Nephron progenitor cell (in vitro differentiated cells): ENCODE measurements at regions not wholly inside any gene's neighbourhood (a gene's known extent, or its start where the extent isn't known, plus 50 kb on each side); places are given as distances from the start of the nearest gene placed in this dataset.
"Not testable (repeated sequence)": the region's sequence is repeated elsewhere in the genome, so short reads cannot be mapped to it uniquely, and the experiment has no call there.

ENCODE experiments used
- DNase-seq: peaks from one replicate; pipeline ENCODE4 v3.0.0; 2021
- H3K27ac Mint-ChIP-seq: 2 replicates; pipeline ENCODE4 v1.8.0; 2021; ENCODE audit warnings: mild to moderate bottlenecking, moderate library complexity, mixed read lengths
- H3K27me3 Mint-ChIP-seq: 2 replicates; pipeline ENCODE4 v1.8.0; 2021; ENCODE audit warnings: mild to moderate bottlenecking, low read depth, mixed read lengths; ENCODE audit not compliant: poor library complexity
- H3K36me3 Mint-ChIP-seq: 2 replicates; pipeline ENCODE4 v1.8.0; 2021; ENCODE audit warnings: low read depth, mixed read lengths
- H3K4me1 Mint-ChIP-seq: 2 replicates; pipeline ENCODE4 v1.8.0; 2021; ENCODE audit warnings: mixed read lengths
- H3K4me3 Mint-ChIP-seq: 2 replicates; pipeline ENCODE4 v1.8.0; 2021; ENCODE audit warnings: mild to moderate bottlenecking, moderate library complexity, mixed read lengths
- H3K9me3 Mint-ChIP-seq: 2 replicates; pipeline ENCODE4 v1.8.0; 2021; ENCODE audit warnings: mild to moderate bottlenecking, moderate library complexity, mixed read lengths
- CTCF ChIP-seq: fragments of 200-600 bp; sonication (generic); IDR thresholded peaks from 2 replicates; pipeline ENCODE4 v1.5.0; 2021; ENCODE audit warnings: antibody characterized with exemption

DNA sequence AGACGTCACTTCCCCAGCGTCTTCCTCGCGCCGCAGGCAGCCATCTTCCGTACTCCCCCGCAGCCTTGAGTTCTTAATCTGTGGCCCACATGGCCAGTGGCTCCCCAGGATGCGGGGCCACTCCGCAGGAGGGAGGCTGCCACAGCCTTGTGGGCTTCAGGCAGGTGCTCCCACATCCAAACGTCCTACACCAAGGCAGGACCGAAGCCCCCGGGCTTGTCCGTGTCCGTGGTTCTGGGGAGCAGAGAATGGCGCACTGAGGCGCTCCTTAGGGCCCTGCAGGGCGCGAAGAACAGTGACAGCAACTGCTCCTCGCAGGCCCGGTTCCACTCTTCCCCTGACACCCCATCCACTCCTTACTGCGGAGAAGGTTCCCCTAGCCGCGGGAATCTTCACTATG lies 755.8 kb downstream of the PRIM2 start:
- TF ChIP-seq CTCF = no peak
- Mint-ChIP-seq H3K4me3 (no peak overlapping the region), H3K36me3 (no peaks in the 10 kb centered on the region), H3K4me1 (no peaks in the 10 kb centered on the region), H3K27ac (no peak overlapping the region), H3K27me3 (peaks cover 3% of the 10 kb centered on the region), H3K9me3 (peaks cover 67% of the 10 kb centered on the region)
- DNase-seq = no peak

DNA sequence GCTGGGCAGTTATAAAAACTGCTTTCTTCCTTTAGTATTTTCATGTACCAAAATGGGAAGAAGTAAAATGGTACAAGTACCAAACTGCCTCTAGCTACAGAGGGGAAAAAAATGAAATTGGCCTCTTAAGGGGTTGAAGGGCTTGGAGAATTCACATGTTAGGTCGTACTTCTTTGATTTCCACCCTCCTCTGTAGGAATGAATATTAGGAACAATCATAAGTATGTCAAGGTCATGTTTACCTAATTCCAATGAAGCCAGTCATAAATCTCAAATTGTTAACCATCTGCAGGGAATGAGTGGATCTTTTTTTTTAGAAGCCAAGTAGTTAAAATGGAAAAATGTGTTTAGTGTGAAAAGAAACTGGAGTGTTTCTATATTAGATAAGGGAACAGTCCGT lies 772.6 kb downstream of the PRIM2 start:
- not testable (repeated sequence) for H3K27me3 Mint-ChIP-seq, H3K4me1 Mint-ChIP-seq, DNase-seq, H3K4me3 Mint-ChIP-seq, H3K36me3 Mint-ChIP-seq, H3K27ac Mint-ChIP-seq
- H3K9me3 Mint-ChIP-seq = peaks cover 42% of the 10 kb centered on the region

GRCh38 chr6:58097251-58097650 lies 779.8 kb downstream of the PRIM2 start:
- not testable (repeated sequence) for H3K27ac Mint-ChIP-seq, DNase-seq, H3K4me3 Mint-ChIP-seq, H3K27me3 Mint-ChIP-seq, H3K4me1 Mint-ChIP-seq, H3K36me3 Mint-ChIP-seq
- peaks cover 49% of the 10 kb centered on the region for H3K9me3 Mint-ChIP-seq

- TF ChIP-seq CTCF = no peak
- DNase-seq = no peak
- peaks cover 70% of the 10 kb centered on the region for H3K9me3 Mint-ChIP-seq
- H3K4me3 Mint-ChIP-seq = no peak overlapping the region
- no peak overlapping the region for H3K27ac Mint-ChIP-seq
- H3K4me1 Mint-ChIP-seq = no peaks in the 10 kb centered on the region
- no peaks in the 10 kb centered on the region for H3K36me3 Mint-ChIP-seq
- peaks cover 4% of the 10 kb centered on the region for H3K27me3 Mint-ChIP-seq
Measured at GRCh38 chr6:58113960-58114359, 796.5 kb downstream of the PRIM2 start.

DNA sequence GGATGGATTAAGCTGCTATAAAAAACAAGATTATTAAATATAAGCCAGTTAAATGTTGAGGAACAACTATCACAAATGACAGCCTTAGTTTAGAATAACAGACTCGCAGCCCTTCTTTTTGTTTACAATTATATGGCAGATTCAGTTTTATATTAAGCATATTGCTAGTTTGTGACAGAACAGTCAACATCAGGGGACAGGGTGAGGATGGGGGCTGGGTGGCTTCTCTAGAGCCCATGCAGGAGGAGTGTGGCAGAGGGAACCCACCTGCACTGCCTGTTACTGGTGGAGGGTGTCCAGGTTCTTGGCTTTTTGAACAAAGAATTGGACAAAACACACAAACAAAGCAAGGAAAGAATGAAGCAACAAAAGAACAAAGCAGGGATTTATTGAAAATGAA lies 799.7 kb downstream of the PRIM2 start:
- H3K27ac Mint-ChIP-seq, DNase-seq, H3K4me3 Mint-ChIP-seq, H3K36me3 Mint-ChIP-seq, H3K4me1 Mint-ChIP-seq, H3K27me3 Mint-ChIP-seq: not testable (repeated sequence)
- peaks cover 67% of the 10 kb centered on the region for H3K9me3 Mint-ChIP-seq

- not testable (repeated sequence) for H3K36me3 Mint-ChIP-seq, H3K27ac Mint-ChIP-seq, H3K4me3 Mint-ChIP-seq, H3K4me1 Mint-ChIP-seq, DNase-seq, H3K27me3 Mint-ChIP-seq
- peaks cover 45% of the 10 kb centered on the region for H3K9me3 Mint-ChIP-seq
Measured at GRCh38 chr6:58121616-58122015, 804.2 kb downstream of the PRIM2 start.

DNA sequence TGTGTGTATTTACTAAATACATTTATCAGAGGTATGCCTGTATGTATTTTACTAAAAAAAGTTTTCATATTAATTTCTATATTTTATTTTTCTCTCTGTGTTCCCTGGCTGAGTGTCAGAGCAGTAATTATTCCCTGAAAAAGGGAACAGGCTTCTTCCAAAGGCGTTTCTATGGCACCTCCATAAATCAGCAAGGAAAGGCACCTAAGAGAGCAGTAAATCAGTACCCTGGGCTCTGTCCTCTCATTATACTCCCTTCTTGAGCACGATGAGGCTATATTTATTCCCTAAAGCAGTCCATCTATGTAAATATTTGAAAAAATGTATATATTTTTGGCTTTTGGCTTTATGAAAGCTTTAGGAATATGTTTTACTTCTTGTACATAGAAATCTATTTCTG lies 806.3 kb downstream of the PRIM2 start:
- H3K4me3 Mint-ChIP-seq, H3K27me3 Mint-ChIP-seq, H3K36me3 Mint-ChIP-seq, H3K27ac Mint-ChIP-seq, DNase-seq, H3K4me1 Mint-ChIP-seq: not testable (repeated sequence)
- peaks cover 46% of the 10 kb centered on the region for H3K9me3 Mint-ChIP-seq

DNA sequence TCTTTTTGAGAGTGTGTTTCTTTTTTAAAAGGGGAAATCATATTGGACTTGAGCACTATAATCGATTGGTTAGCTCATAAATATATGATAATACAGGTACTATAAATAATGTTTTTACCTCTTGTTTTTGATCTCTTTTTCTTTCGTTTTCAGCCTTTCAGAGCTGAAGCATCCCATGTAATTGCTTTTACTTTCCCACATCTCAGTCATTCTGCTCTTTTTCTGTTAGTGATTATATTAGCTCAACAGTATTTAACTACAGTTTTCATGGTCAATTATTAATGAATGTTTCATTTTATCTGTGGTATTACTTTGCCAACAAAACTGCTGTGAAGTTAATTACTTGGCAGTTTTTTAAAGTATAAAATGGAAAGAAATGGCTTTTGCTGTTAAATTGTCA lies 811.1 kb downstream of the PRIM2 start:
- not testable (repeated sequence) for H3K36me3 Mint-ChIP-seq, H3K4me1 Mint-ChIP-seq, H3K27me3 Mint-ChIP-seq, H3K27ac Mint-ChIP-seq, H3K4me3 Mint-ChIP-seq, DNase-seq
- peaks cover 65% of the 10 kb centered on the region for H3K9me3 Mint-ChIP-seq

DNA sequence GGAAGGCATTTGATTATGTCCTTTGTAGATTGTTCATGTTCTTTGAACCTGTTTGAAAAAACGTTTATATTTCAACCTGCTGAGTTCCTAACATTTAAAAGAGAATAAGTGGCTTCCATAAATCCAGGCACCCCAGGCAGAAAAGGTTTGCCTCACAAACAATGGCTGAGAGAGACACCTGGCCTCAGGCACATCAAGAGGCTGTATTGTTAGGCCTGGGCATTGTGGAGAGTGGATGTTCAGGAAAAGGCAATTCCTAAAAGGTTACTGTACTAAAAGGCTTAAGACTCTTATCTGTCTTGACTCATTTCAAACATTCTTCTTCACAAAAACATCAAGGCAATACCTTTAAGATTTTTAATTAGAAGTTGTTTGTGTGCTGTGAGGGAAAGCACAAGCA lies 811.7 kb downstream of the PRIM2 start:
- not testable (repeated sequence) for H3K4me1 Mint-ChIP-seq, H3K36me3 Mint-ChIP-seq, DNase-seq, H3K27me3 Mint-ChIP-seq, H3K4me3 Mint-ChIP-seq, H3K27ac Mint-ChIP-seq
- H3K9me3 Mint-ChIP-seq = peaks cover 63% of the 10 kb centered on the region

DNA sequence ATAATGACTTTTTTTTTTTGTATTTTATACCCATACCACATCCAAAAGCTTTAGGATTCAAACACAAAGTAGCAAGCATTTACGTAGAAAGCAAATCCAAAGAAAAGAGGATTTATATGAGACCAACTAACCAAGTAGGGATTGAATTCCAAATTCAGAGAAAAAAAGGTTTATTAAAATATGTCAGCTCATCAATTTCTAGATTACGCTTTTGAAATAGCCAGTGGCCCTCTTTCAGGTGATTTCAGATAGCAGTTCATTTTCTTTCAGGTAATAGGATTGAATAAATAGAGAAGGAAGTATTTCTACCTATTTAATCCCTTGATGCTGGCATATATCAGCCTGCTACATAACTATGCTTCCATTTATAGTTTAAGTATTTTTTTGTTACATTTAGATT lies 822.3 kb downstream of the PRIM2 start:
- H3K9me3 Mint-ChIP-seq = peaks cover 45% of the 10 kb centered on the region

GRCh38 chr6:58171025-58171424 lies 853.6 kb downstream of the PRIM2 start:
- DNase-seq, H3K4me3 Mint-ChIP-seq, H3K36me3 Mint-ChIP-seq, H3K27ac Mint-ChIP-seq, H3K4me1 Mint-ChIP-seq, H3K27me3 Mint-ChIP-seq: not testable (repeated sequence)
- peaks cover 50% of the 10 kb centered on the region for H3K9me3 Mint-ChIP-seq

More for the DNA sequence above, 822.3 kb downstream of the PRIM2 start:
- H3K4me3 Mint-ChIP-seq, H3K27ac Mint-ChIP-seq, H3K4me1 Mint-ChIP-seq, H3K36me3 Mint-ChIP-seq, DNase-seq, H3K27me3 Mint-ChIP-seq: not testable (repeated sequence)

DNA sequence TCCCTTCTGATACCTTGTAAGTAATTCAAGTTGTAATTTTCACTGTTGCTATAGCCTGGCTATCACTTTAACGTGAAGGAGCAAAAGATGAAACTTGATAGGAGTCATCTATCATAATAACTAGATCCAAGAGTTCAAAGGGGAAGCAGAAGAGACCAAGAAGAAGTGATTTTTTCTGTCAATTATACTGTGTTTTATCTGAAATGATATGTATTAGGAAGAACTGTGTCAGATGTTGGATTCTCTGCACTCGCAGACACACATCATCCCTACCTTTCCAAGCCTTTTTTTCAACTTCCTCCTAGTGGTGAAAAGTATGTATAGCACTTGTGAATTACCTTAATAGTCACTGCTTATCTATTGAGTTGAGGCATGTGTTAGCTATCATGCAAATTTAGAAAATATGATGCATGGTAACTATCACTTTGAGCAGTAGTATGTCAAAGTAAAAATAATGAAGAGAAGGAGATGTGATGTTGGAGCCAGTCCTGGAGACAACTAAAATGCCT lies 864.2 kb downstream of the PRIM2 start:
- not testable (repeated sequence) for H3K27me3 Mint-ChIP-seq, DNase-seq, H3K4me3 Mint-ChIP-seq, H3K27ac Mint-ChIP-seq, H3K36me3 Mint-ChIP-seq, H3K4me1 Mint-ChIP-seq
- H3K9me3 Mint-ChIP-seq = peaks cover 31% of the 10 kb centered on the region

GRCh38 chr6:58185300-58185699 lies 867.9 kb downstream of the PRIM2 start:
- H3K27me3 Mint-ChIP-seq, DNase-seq, H3K4me1 Mint-ChIP-seq, H3K36me3 Mint-ChIP-seq, H3K4me3 Mint-ChIP-seq, H3K27ac Mint-ChIP-seq: not testable (repeated sequence)
- peaks cover 54% of the 10 kb centered on the region for H3K9me3 Mint-ChIP-seq
